Activated gamma-delta T cell (primary cell): ENCODE measurements at regions not wholly inside any gene's neighbourhood (a gene's known extent, or its start where the extent isn't known, plus 50 kb on each side); places are given as distances from the start of the nearest gene placed in this dataset.

Source experiments
- DNase-seq: peaks from one replicate; lab custom pipeline; 2025; lab: John Stamatoyannopoulos, UW

GRCh38 chr3:117303443-117303842 lies 593.9 kb downstream of the TUSC7 start:
- no peak for DNase-seq

GRCh38 chr3:117304681-117305080 lies 595.1 kb downstream of the TUSC7 start:
- no peak for DNase-seq

- no peak for DNase-seq
These were observed 596.1 kb downstream of the TUSC7 start for GRCh38 chr3:117305681-117306080.

GRCh38 chr3:117306299-117306698 lies 596.7 kb downstream of the TUSC7 start:
- DNase-seq = no peak

- no peak for DNase-seq
These were observed 598.8 kb downstream of the TUSC7 start for GRCh38 chr3:117308353-117308752.

GRCh38 chr3:117308756-117309155 lies 599.2 kb downstream of the TUSC7 start:
- DNase-seq = no peak

- DNase-seq = no peak
These were observed 601.0 kb downstream of the TUSC7 start for GRCh38 chr3:117310536-117310935.

- DNase-seq = no peak
These were observed 605.0 kb downstream of the TUSC7 start for GRCh38 chr3:117314441-117315150.

GRCh38 chr3:117322866-117323265 lies 613.3 kb downstream of the TUSC7 start:
- no peak for DNase-seq

- DNase-seq = no peak
These were observed 637.3 kb downstream of the TUSC7 start for GRCh38 chr3:117346901-117347300.

GRCh38 chr3:117348884-117349283 lies 639.3 kb downstream of the TUSC7 start:
- no peak for DNase-seq

GRCh38 chr3:117349566-117349965 lies 640.0 kb downstream of the TUSC7 start:
- no peak for DNase-seq

- DNase-seq = no peak
These were observed 640.8 kb downstream of the TUSC7 start for GRCh38 chr3:117350371-117350770.

GRCh38 chr3:117355566-117355965 lies 646.0 kb downstream of the TUSC7 start:
- no peak for DNase-seq

- DNase-seq = no peak
These were observed 646.6 kb downstream of the TUSC7 start for GRCh38 chr3:117356091-117356705.

GRCh38 chr3:117358717-117359314 lies 649.2 kb downstream of the TUSC7 start:
- no peak for DNase-seq

GRCh38 chr3:117366574-117366973 lies 657.0 kb downstream of the TUSC7 start:
- DNase-seq = no peak

- DNase-seq = no peak
These were observed 658.3 kb downstream of the TUSC7 start for GRCh38 chr3:117367861-117368260.

- DNase-seq = no peak
These were observed 671.1 kb downstream of the TUSC7 start for GRCh38 chr3:117380631-117381030.

- no peak for DNase-seq
These were observed 683.5 kb downstream of the TUSC7 start for GRCh38 chr3:117393119-117393518.

- DNase-seq = no peak
These were observed 688.7 kb downstream of the TUSC7 start for GRCh38 chr3:117398141-117398899.

GRCh38 chr3:117399311-117400078 lies 689.9 kb downstream of the TUSC7 start:
- DNase-seq = no peak
